Left colon (tissue), 2 donors: ENCODE measurements at regions not wholly inside any gene's neighbourhood (a gene's known extent, or its start where the extent isn't known, plus 50 kb on each side); places are given as distances from the start of the nearest gene placed in this dataset.
"Not testable (repeated sequence)": the region's sequence is repeated elsewhere in the genome, so short reads cannot be mapped to it uniquely, and the experiment has no call there.

Experiments
- ATAC-seq: fragments of 200-7000 bp; cut with Tn5 transposase; one replicate; pipeline ENCODE4 v1.9.1; 2020; ENCODE audit warnings: mild to moderate bottlenecking, moderate library complexity
- DNase-seq, 2 donors: peaks; one replicate each; pipeline ENCODE4 v3.0.0-alpha.2; 2020
- intact Hi-C, 2 donors: fragments of 100-400 bp; cut with DNase I in 1 of 2; cut with micrococcal nuclease in 1 of 2; formaldehyde crosslinking; loops; one replicate each; pipeline versions ENCODE4 v1.11.2 to v1.14.0; 2022; cut with DNase I, micrococcal nuclease
- donor health status: DM: no; HTN: no; CAD: no.
- donor health status: DM: yes; HTN: yes; CAD: no.

DNA sequence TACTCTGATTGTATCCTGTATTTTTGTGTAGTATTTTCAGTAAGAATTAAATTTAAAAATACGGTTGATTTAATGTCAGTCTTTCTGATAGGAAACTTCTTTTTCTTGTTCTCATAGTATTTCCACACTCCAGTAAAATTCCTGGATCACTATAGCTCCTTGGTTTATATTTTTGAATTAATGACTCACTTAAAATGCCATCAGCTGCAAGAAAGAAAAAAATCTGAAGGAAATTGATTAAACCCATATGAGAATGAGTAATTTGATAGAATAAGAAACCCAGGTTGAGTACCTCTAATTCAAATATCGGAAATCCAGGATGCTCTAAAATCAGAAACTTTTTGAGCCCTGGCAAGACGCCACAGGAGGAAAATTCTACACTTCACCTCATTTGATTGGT is 186.8 kb upstream of the RND3 start:
- no peak for DNase-seq
- intact Hi-C loops: no loop called here
- ATAC-seq: no peak

DNA sequence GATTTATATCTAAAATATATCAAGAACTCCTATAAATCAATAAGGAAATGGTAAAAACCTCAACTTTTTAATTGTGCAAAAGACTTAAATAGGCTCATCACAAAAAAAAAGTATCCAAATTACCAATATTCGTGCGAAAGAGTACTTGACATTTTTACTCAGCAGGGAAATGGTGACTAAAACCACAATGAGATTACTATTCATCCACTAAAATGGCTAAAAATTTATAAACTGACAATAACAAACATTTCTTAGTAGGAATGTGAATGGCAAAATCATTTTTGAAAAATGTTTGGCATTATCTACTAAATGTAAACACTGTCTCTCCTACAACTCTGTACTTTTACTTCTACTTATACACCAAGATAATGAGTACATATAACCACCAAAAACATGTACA is 184.8 kb upstream of the RND3 start:
- DNase-seq (no peak), ATAC-seq (no peak)
- intact Hi-C loops: no loop called here

DNA sequence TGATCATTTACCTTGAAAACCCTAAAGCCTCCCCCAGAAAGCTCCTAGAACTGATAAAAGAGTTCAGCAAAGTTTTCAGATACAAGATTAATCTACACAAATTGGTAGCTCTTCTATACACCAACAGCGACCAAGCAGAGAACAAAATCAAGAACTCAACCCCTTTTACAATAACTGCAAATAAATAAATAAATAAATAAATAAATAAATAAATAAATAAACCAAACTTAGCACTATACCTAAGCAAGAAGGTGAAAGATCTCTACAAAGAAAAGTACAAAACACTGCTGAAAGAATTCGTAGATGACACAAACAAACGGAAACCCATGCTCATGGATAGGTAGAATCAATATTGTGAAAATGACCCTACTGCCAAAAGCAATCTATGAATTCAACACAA is 182.0 kb upstream of the RND3 start:
- intact Hi-C loops: no loop called here
- no peak for ATAC-seq
- DNase-seq: no peak

- ATAC-seq, DNase-seq, intact Hi-C loops: not testable (repeated sequence)
Observed at GRCh38 chr2:150667039-150667438, 179.6 kb upstream of the RND3 start.

- intact Hi-C loops: no loop called here
- ATAC-seq: no peak
Observed at GRCh38 chr2:150663143-150663542, 175.7 kb upstream of the RND3 start.

DNA sequence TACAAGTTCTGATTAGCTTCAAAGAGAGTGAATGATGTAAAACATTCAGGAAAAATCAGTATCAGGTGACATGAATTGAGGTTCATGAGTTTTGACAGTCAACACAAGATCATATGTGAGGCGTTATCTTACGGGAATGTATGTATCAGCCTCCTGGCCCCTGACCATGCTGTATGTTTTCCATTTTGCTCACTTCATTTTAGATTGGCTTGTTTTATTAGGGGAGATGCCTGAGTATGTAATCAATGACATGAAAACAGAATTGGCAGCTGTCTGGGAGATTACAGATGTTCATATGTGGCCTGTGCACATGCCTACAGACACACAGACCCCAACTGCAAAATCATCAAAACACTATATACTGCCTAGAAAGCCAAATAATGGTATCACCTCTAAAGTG is 168.5 kb upstream of the RND3 start:
- DNase-seq: no peak

More at GRCh38 chr2:150663143-150663542, 175.7 kb upstream of the RND3 start:
- DNase-seq: no peak

DNA sequence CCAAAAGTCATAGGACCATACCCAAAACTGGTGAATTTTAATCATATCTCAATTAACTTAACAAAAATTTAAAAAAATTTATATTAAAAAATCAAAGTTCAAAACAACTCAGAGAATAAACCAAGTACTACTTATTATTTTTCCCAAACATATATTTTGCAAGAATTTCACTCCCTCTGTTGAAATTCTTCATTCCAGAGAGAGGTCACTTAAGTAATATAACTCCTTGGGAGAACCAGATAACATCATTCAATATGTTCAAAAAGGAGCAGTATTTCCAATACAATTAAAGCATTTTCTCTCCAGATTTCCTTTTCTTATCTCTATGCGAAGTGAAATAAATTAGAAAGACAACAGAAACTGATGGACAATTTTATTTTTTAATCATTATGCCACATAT is 165.9 kb upstream of the RND3 start:
- intact Hi-C loops: no loop called here
- ATAC-seq (no peak), DNase-seq (no peak)

More for the DNA sequence above, 168.5 kb upstream of the RND3 start:
- no peak for ATAC-seq
- intact Hi-C loops: no loop called here

GRCh38 chr2:150647943-150648342 is 160.5 kb upstream of the RND3 start:
- intact Hi-C loops: no loop called here
- ATAC-seq (no peak), DNase-seq (no peak)

- DNase-seq (no peak), ATAC-seq (no peak)
- intact Hi-C loops: no loop called here
Observed at GRCh38 chr2:150646746-150647145, 159.3 kb upstream of the RND3 start.

DNA sequence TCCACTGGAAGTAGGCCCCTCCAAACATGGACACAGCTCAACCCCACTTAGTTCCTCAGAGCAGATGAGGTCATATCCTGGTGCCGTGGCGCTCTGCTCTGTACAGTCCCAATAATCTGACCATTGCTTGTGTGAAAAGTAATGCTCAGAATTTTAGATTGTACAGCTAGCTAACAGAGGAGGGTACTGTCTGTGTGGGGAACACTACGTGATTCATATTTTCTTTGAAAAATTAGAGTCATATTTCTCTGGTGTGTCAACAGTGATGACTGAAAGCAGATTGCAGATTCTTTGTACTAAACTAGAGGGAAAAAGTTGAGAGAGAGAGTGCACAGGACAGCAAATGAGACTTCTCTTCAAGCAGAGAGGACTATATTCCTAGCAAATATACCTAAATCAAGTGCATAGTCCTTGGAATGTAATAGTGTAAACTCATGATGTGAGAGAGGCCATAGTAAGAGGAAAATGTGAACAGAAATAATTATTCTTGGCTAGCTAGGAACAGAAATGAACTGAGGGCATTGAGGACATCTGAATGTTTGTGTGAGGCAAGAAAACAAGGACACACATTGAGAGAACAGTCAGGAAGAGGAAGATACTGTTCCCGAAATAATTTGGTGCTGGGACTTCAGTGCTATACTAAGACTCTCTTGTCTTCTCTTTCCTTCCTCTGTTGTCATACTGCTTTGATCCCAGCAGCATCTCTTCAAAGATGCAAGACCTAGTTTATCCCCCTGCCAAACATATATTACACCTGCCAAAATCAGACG is 157.0 kb upstream of the RND3 start:
- intact Hi-C loops: no loop called here
- DNase-seq: no peak
- no peak for ATAC-seq

- no peak for DNase-seq
- ATAC-seq: no peak
- intact Hi-C loops: no loop called here
Observed at GRCh38 chr2:150643114-150643725, 155.8 kb upstream of the RND3 start.

- ATAC-seq (no peak), DNase-seq (no peak)
- intact Hi-C loops: no loop called here
Observed at GRCh38 chr2:150640039-150640438, 152.6 kb upstream of the RND3 start.

- no peak for DNase-seq
- no peak for ATAC-seq
- intact Hi-C loops: no loop called here
Observed at GRCh38 chr2:150639383-150639782, 151.9 kb upstream of the RND3 start.

DNA sequence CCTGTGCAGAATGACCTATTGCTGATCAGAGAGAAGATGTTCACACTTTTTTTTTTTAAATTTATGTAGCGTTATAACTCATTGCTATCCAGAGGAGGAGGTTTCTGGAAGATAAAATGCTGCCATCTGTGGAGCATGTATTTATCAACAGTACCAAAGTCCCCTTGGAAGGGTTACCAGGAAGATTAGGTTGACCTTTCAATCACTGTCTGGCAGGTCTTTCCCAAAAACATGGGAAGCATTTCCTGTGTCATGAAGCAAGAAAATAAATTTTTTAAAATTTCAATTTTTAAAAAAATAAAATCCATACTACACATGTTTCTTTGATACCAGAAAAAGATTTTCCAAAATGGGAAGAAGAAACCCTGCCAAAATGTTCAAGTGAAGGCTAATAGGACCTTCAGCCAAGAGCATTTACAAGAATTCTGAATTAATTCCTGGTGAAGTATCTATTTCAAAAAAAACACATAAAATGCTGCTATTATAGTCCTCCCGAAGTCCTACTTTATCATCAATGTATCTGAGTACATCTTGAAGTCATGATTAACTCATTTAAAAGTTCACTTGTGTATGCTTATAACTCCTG is 143.9 kb upstream of the RND3 start:
- no peak for ATAC-seq
- no peak for DNase-seq
- intact Hi-C loops: no loop called here

GRCh38 chr2:150630587-150631235 is 143.2 kb upstream of the RND3 start:
- no peak for DNase-seq
- no peak for ATAC-seq
- intact Hi-C loops: no loop called here

GRCh38 chr2:150627526-150627925 is 140.1 kb upstream of the RND3 start:
- ATAC-seq: no peak
- intact Hi-C loops: no loop called here
- DNase-seq: no peak

DNA sequence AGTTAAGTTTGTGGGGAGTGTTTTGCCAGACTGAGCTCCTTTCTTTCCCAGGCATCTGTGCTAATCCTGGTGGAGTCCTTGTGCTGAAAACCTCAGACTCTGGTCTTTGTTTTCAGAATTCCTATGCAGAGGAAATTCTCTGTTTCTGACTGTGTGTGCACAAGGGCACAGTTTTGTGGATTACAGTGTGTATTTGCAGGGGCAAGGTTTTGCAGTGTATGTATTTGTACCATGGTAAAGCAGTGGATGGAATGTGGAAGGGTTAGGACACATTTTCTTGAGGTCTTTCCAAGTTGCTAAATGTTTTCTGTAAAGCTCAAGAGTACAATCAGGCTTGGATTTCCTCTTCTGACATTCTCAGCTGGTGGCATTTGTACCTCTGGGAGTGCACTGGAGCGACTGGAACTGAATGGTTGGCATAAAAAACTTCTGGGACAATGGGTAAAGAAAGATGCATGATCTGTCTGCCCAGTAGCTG is 139.5 kb upstream of the RND3 start:
- intact Hi-C loops: no loop called here
- DNase-seq (no peak), ATAC-seq (no peak)

DNA sequence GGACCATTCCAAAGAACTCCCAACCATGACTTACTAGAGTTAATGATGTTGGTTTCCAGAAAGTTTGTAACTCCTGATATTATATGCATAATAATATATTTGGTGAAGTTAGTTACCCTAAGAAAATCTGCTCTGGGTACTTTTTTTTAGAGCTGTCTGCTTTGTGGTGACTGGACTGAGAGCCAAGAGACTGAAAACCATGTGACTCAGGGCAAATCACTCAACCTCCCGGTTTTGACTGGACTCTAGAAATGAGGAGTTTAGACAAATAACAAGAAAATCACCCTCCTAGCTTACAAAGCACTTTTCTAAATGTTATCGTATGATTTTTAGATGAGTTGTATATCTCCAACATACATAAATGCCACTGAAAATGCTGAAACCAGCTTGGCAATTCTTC is 138.3 kb upstream of the RND3 start:
- intact Hi-C loops: no loop called here
- ATAC-seq: no peak

GRCh38 chr2:150625303-150625702 is 137.8 kb upstream of the RND3 start:
- ATAC-seq: no peak
- intact Hi-C loops: no loop called here
- no peak for DNase-seq

More for the DNA sequence above, 138.3 kb upstream of the RND3 start:
- no peak for DNase-seq

DNA sequence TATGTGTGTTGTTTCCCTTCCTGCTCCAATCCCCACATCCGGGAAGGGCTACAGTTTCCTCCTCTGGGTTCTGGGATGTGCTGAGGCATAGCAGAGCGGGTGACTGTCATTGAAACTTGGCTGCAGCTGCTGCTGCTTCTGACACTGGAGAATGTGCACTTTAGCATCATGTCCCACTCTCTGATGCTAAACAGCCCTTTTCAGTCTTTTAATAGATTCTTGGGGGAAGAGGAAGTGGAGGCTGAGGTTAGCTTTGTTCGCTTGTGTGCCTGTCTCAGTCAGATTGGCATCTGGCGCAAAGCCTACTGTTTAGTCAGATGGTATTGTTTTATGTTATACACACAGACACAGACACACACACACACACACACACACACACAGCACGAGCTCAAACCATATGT is 136.5 kb upstream of the RND3 start:
- intact Hi-C loops: no loop called here

More for the DNA sequence above, 136.5 kb upstream of the RND3 start:
- DNase-seq: no peak
- no peak for ATAC-seq
